OCI-LY1 (cell line): ENCODE measurements at regions not wholly inside any gene's neighbourhood (a gene's known extent, or its start where the extent isn't known, plus 50 kb on each side); places are given as distances from the start of the nearest gene placed in this dataset.

ENCODE experiments used
- CTCF ChIP-seq: fragments of 200-600 bp; sonication (generic), shearing (Covaris generic); IDR thresholded peaks from 2 replicates; pipeline ENCODE4 v1.5.1; 2017; ENCODE audit warnings: mild to moderate bottlenecking, antibody characterized with exemption, low read length, moderate library complexity, mixed read lengths
- EZH2 ChIP-seq: fragments of 200-600 bp; sonication (generic), shearing (Covaris generic); IDR thresholded peaks from 2 replicates; pipeline ENCODE4 v1.8.0; 2017; ENCODE audit warnings: borderline replicate concordance, mixed run types, mild to moderate bottlenecking, antibody characterized with exemption, low read length, moderate library complexity, mixed read lengths

- TF ChIP-seq CTCF = no peak
- TF ChIP-seq EZH2 = no peak
These were observed 65.4 kb downstream of the TET3 start for GRCh38 chr2:74050151-74050550.
